Body of pancreas (tissue), 4 donors: ENCODE measurements at regions not wholly inside any gene's neighbourhood (a gene's known extent, or its start where the extent isn't known, plus 50 kb on each side); places are given as distances from the start of the nearest gene placed in this dataset.
A peak's percentile ranks its signal among the peaks of the same experiment; 100 is the strongest.

ENCODE experiments used
- POLR2A ChIP-seq, 3 donors: fragments of 450-650 bp; IDR thresholded peaks; one replicate each; pipeline ENCODE4 v1.6.1; 2016; ENCODE audit warnings: antibody characterized with exemption in 3 of 3, mild to moderate bottlenecking in 2 of 3
- TF ChIP-seq, protein P1 (sequence below), 7 experiments: fragments of 450-650 bp in 4 of 7; fragments of 200-600 bp in 3 of 7; sonication (generic) in 3 of 7; IDR thresholded peaks; one replicate each; pipeline ENCODE4 v1.5.1; 2016 to 2019; ENCODE audit warnings: antibody characterized with exemption in 7 of 7

DNA sequence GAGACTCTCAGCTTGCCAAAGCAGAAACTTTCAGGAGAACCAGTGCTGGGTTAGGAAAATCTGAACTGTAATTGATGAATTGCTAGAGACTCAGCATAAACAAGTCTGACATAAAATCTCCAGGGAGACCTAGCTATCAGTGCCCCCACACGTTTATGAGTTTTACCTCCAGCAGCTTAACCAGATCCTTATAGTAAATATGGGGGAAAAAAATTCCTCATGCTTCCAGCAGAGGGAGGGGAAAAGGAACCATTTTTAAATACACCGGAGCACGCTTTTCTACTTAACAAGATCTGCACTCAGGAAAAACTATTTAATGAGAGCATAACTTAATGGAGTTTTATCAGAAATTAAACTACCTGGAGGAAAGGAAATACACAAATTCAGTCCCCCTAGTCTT lies 1040.7 kb upstream of the INTU start:
- no peak for TF ChIP-seq POLR2A (IDR thresholded peaks at IDR 0.05)
- TF ChIP-seq, protein P1, sequence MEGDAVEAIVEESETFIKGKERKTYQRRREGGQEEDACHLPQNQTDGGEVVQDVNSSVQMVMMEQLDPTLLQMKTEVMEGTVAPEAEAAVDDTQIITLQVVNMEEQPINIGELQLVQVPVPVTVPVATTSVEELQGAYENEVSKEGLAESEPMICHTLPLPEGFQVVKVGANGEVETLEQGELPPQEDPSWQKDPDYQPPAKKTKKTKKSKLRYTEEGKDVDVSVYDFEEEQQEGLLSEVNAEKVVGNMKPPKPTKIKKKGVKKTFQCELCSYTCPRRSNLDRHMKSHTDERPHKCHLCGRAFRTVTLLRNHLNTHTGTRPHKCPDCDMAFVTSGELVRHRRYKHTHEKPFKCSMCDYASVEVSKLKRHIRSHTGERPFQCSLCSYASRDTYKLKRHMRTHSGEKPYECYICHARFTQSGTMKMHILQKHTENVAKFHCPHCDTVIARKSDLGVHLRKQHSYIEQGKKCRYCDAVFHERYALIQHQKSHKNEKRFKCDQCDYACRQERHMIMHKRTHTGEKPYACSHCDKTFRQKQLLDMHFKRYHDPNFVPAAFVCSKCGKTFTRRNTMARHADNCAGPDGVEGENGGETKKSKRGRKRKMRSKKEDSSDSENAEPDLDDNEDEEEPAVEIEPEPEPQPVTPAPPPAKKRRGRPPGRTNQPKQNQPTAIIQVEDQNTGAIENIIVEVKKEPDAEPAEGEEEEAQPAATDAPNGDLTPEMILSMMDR (IDR thresholded peaks at IDR 0.05), result peak in 3 of 7 experiments; percentile 8 to 21 (median 10)
